SK-N-SH treated with all-trans-retinoic acid at 6 μM for 48 hours (cell line): ENCODE measurements at regions not wholly inside any gene's neighbourhood (a gene's known extent, or its start where the extent isn't known, plus 50 kb on each side); places are given as distances from the start of the nearest gene placed in this dataset.

Source experiments
- BACH2 ChIP-seq: fragments of 250-450 bp; sonication (Bioruptor Pico); IDR thresholded peaks from 2 replicates; pipeline ENCODE4 v1.9.0; 2021; ENCODE audit warnings: mild to moderate bottlenecking, borderline replicate concordance
- CREB5 ChIP-seq: fragments of 250-450 bp; sonication (Bioruptor Pico); IDR thresholded peaks from 2 replicates; pipeline ENCODE4 v1.5.1; 2020; ENCODE audit warnings: low read depth, mild to moderate bottlenecking, moderate library complexity
- ESRRG ChIP-seq: fragments of 250-450 bp; sonication (Bioruptor Pico); IDR thresholded peaks from 2 replicates; pipeline ENCODE4 v1.6.1; 2021; ENCODE audit warnings: mild to moderate bottlenecking
- PPARA ChIP-seq: fragments of 250-450 bp; sonication (Bioruptor Pico); IDR thresholded peaks from 2 replicates; pipeline ENCODE4 v1.5.0; 2020; ENCODE audit warnings: mild to moderate bottlenecking, borderline replicate concordance
- SNAI2 ChIP-seq: fragments of 250-450 bp; sonication (Bioruptor Pico); IDR thresholded peaks from 2 replicates; pipeline ENCODE4 v1.5.0; 2020; ENCODE audit warnings: mild to moderate bottlenecking, moderate library complexity
- TCF4 ChIP-seq: fragments of 250-450 bp; sonication (Bioruptor Pico); IDR thresholded peaks from 2 replicates; pipeline ENCODE4 v1.8.0; 2021; ENCODE audit warnings: mild to moderate bottlenecking, moderate library complexity, borderline replicate concordance
- ZFP3 ChIP-seq: fragments of 250-450 bp; sonication (Bioruptor Pico); IDR thresholded peaks from 2 replicates; pipeline ENCODE4 v1.5.0; 2020; ENCODE audit warnings: mild to moderate bottlenecking, moderate library complexity
- ZNF565 ChIP-seq: fragments of 450-650 bp; formaldehyde crosslinking; conservative IDR thresholded peaks from 2 replicates; pipeline ENCODE4 v1.5.0; 2020; ENCODE audit warnings: low read depth, mild to moderate bottlenecking, moderate library complexity
- ZNF8 ChIP-seq: fragments of 450-650 bp; formaldehyde crosslinking; IDR thresholded peaks from 2 replicates; pipeline ENCODE4 v1.5.0; 2020; ENCODE audit warnings: mild to moderate bottlenecking, moderate library complexity
- TF ChIP-seq, protein P1 (sequence below): fragments of 250-450 bp; sonication (Bioruptor Pico); IDR thresholded peaks from 2 replicates; pipeline ENCODE4 v1.8.0; 2020; ENCODE audit warnings: mild to moderate bottlenecking, moderate library complexity, borderline replicate concordance
- TF ChIP-seq, protein P2 (sequence below): fragments of 250-450 bp; sonication (Bioruptor Pico); IDR thresholded peaks from 2 replicates; pipeline ENCODE4 v1.8.0; 2021; ENCODE audit warnings: low read depth, mild to moderate bottlenecking, moderate library complexity, borderline replicate concordance

DNA sequence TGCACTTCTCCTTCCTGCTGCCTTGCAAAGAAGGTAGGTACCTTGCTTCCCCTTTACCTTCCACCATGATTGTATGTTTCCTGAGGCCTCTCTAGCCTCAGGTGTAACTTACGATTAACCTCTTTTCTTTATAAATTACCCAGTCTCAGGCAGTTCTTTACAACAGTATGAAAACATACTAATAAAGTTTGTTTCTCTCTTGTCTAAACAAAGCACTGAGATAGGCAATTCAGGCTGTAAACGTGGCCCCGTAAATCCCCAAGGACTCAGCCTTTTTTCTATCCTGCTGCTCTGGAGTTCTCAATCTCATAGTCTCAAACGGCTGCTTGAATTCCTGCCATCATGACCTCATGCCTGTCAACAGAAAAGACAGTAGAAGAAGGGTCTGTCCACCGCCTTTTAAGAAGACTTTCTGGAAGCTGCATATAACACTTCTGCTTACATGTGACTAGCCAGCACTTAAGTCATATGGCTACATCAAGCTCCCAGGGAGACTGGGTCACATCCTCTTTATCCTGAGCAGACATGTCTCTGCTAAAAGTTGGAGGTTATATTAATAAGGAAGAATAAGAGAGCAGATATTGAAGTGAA, 257.8 kb downstream of the EBLN2 start:
- TF ChIP-seq, protein P1, sequence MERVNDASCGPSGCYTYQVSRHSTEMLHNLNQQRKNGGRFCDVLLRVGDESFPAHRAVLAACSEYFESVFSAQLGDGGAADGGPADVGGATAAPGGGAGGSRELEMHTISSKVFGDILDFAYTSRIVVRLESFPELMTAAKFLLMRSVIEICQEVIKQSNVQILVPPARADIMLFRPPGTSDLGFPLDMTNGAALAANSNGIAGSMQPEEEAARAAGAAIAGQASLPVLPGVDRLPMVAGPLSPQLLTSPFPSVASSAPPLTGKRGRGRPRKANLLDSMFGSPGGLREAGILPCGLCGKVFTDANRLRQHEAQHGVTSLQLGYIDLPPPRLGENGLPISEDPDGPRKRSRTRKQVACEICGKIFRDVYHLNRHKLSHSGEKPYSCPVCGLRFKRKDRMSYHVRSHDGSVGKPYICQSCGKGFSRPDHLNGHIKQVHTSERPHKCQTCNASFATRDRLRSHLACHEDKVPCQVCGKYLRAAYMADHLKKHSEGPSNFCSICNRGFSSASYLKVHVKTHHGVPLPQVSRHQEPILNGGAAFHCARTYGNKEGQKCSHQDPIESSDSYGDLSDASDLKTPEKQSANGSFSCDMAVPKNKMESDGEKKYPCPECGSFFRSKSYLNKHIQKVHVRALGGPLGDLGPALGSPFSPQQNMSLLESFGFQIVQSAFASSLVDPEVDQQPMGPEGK (CRISPR knock-in tag) = no peak
- no peak for TF ChIP-seq CREB5 (CRISPR knock-in tag)
- no peak for TF ChIP-seq TCF4 (CRISPR knock-in tag)
- TF ChIP-seq SNAI2 (CRISPR knock-in tag) = no peak
- no peak for TF ChIP-seq ZNF565 (CRISPR knock-in tag)
- no peak for TF ChIP-seq ZFP3 (CRISPR knock-in tag)
- TF ChIP-seq ZNF8 (CRISPR knock-in tag) = no peak
- no peak for TF ChIP-seq PPARA
- no peak for TF ChIP-seq ESRRG (CRISPR knock-in tag)
- no peak for TF ChIP-seq BACH2 (CRISPR knock-in tag)
- TF ChIP-seq, protein P2, sequence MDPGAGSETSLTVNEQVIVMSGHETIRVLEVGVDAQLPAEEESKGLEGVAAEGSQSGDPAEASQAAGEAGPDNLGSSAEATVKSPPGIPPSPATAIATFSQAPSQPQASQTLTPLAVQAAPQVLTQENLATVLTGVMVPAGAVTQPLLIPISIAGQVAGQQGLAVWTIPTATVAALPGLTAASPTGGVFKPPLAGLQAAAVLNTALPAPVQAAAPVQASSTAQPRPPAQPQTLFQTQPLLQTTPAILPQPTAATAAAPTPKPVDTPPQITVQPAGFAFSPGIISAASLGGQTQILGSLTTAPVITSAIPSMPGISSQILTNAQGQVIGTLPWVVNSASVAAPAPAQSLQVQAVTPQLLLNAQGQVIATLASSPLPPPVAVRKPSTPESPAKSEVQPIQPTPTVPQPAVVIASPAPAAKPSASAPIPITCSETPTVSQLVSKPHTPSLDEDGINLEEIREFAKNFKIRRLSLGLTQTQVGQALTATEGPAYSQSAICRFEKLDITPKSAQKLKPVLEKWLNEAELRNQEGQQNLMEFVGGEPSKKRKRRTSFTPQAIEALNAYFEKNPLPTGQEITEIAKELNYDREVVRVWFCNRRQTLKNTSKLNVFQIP (CRISPR knock-in tag) = no peak
